Stimulated activated CD8-positive, alpha-beta memory T cell treated with anti-CD3 and anti-CD28 coated beads, Interleukin-4, amount 100 ng/mL, for 48 hours (primary cell): ENCODE measurements at regions not wholly inside any gene's neighbourhood (a gene's known extent, or its start where the extent isn't known, plus 50 kb on each side); places are given as distances from the start of the nearest gene placed in this dataset.

Experiments
- DNase-seq: peaks from one replicate; pipeline ENCODE4 v3.0.0-alpha.2; 2020

- DNase-seq, result no peak
These were observed 232.7 kb downstream of the METTL4 start for GRCh38 chr18:2338601-2339000.

GRCh38 chr18:2340335-2340734, 231.0 kb downstream of the METTL4 start:
- DNase-seq, result no peak

- DNase-seq, result no peak
These were observed 223.3 kb downstream of the METTL4 start for GRCh38 chr18:2348003-2348402.

GRCh38 chr18:2351126-2351850, 220.0 kb downstream of the METTL4 start:
- DNase-seq, result no peak

- DNase-seq, result no peak
These were observed 217.0 kb downstream of the METTL4 start for GRCh38 chr18:2354292-2354691.

GRCh38 chr18:2356906-2357305, 214.4 kb downstream of the METTL4 start:
- DNase-seq, result no peak

GRCh38 chr18:2360861-2361260, 210.4 kb downstream of the METTL4 start:
- DNase-seq, result no peak

GRCh38 chr18:2368102-2368501, 203.2 kb downstream of the METTL4 start:
- DNase-seq, result no peak

- no peak for DNase-seq
These were observed 194.6 kb downstream of the METTL4 start for GRCh38 chr18:2376707-2377106.

GRCh38 chr18:2380101-2380500, 191.2 kb downstream of the METTL4 start:
- DNase-seq, result no peak

- DNase-seq, result no peak
These were observed 189.8 kb downstream of the METTL4 start for GRCh38 chr18:2381539-2381938.

- DNase-seq, result no peak
These were observed 183.7 kb downstream of the METTL4 start for GRCh38 chr18:2387588-2387987.

- no peak for DNase-seq
These were observed 181.1 kb downstream of the METTL4 start for GRCh38 chr18:2390158-2390557.

GRCh38 chr18:2391470-2391869, 179.8 kb downstream of the METTL4 start:
- no peak for DNase-seq

- no peak for DNase-seq
These were observed 178.9 kb downstream of the METTL4 start for GRCh38 chr18:2392446-2392845.

GRCh38 chr18:2394684-2395083, 176.6 kb downstream of the METTL4 start:
- DNase-seq, result no peak

GRCh38 chr18:2395427-2396161, 175.7 kb downstream of the METTL4 start:
- no peak for DNase-seq

- DNase-seq, result no peak
These were observed 175.2 kb downstream of the METTL4 start for GRCh38 chr18:2396162-2396505.

- no peak for DNase-seq
These were observed 170.6 kb downstream of the METTL4 start for GRCh38 chr18:2400701-2401196.

- no peak for DNase-seq
These were observed 169.2 kb downstream of the METTL4 start for GRCh38 chr18:2402084-2402483.

GRCh38 chr18:2406544-2406943, 164.8 kb downstream of the METTL4 start:
- no peak for DNase-seq

GRCh38 chr18:2407961-2408360, 163.3 kb downstream of the METTL4 start:
- DNase-seq, result no peak

- no peak for DNase-seq
These were observed 161.4 kb downstream of the METTL4 start for GRCh38 chr18:2409906-2410305.

GRCh38 chr18:2410688-2411087, 160.6 kb downstream of the METTL4 start:
- DNase-seq, result no peak
